K562 (cell line): ENCODE measurements at regions not wholly inside any gene's neighbourhood (a gene's known extent, or its start where the extent isn't known, plus 50 kb on each side); places are given as distances from the start of the nearest gene placed in this dataset. TPM values are rescaled to one million over a fixed set of nuclear protein-coding genes. Genes with fewer than 3 reads are reported as not detected.

Experiments
- ATAC-seq: fragments of 200-7000 bp; cut with Tn5 transposase; 3 replicates; pipeline ENCODE4 v1.9.1; 2020; ENCODE audit warnings: moderate library complexity
- BruUV-seq: library from RNA; stranded (reverse); fragments of 400-500 nt; replicated peaks from 2 replicates; lab custom pipeline; 2021; lab: Mats Ljungman, UMichigan
- CTCF ChIA-PET: fragments of 300-600 bp; formaldehyde crosslinking; extraction: SDS; loops from one replicate; lab custom pipeline; 2021; ENCODE audit warnings: low intra/inter-chr PET ratio; lab: Yijun Ruan, JAX
- POLR2A ChIA-PET: fragments of 300-600, 350-650 bp; sonication (Branson Sonifier 250); formaldehyde crosslinking; extraction: SDS; loops from one replicate; lab custom pipeline; 2021; ENCODE audit warnings: antibody characterized with exemption, inconsistent platforms; lab: Yijun Ruan, JAX
- DNase-seq, 4 experiments: peaks; one replicate each; pipeline versions ENCODE4 v3.0.0 to v3.0.0-alpha.2; 2011 to 2018; ENCODE audit warnings: low spot score in 3 of 4, mixed read lengths in 3 of 4; ENCODE audit errors: extremely low read depth in 1 of 4
- FAIRE-seq: peaks from 2 replicates; lab custom pipeline; 2011; peaks lifted over from hg19 to GRCh38; lab: Jason Lieb, UNC
- H2AFZ ChIP-seq: 2 replicates; pipeline ENCODE4 v1.6.0; 2011; ENCODE audit warnings: low read depth, low read length, control low read depth, inconsistent platforms
- H3K27ac ChIP-seq: fragments of 200-600 bp; 3 replicates; pipeline ENCODE4 v1.8.0; 2011; ENCODE audit warnings: low read depth, mild to moderate bottlenecking, control low read depth, inconsistent platforms, low read length, moderate library complexity, mixed read lengths; ENCODE audit errors: extremely low read depth
- H3K27me3 ChIP-seq, 2 experiments: fragments of 300-600 bp in 1 of 2; 2 replicates in 1 of 2; 3 replicates in 1 of 2; pipeline versions ENCODE4 v1.6.0 to v1.8.0; 2011; ENCODE audit warnings: inconsistent platforms in 2 of 2, low read length in 2 of 2, mild to moderate bottlenecking in 1 of 2, mixed read lengths in 1 of 2, moderate library complexity in 1 of 2; ENCODE audit not compliant: control insufficient read depth in 2 of 2, insufficient read depth in 2 of 2
- H3K36me3 ChIP-seq: fragments of 300-600 bp; 3 replicates; pipeline ENCODE4 v1.8.0; 2011; ENCODE audit warnings: mild to moderate bottlenecking, low read length, inconsistent platforms; ENCODE audit not compliant: control insufficient read depth, insufficient read depth
- H3K4me1 ChIP-seq, 2 experiments: fragments of 200-600 bp in 1 of 2; replicated peaks in 1 of 2; 2 replicates in 1 of 2; 3 replicates in 1 of 2; pipeline versions ENCODE4 v1.5.1 to v1.8.0; 2011; ENCODE audit warnings: inconsistent platforms in 2 of 2, low read length in 2 of 2, mild to moderate bottlenecking in 1 of 2, mixed read lengths in 1 of 2, moderate library complexity in 1 of 2; ENCODE audit not compliant: control insufficient read depth in 2 of 2, insufficient read depth in 2 of 2
- H3K4me2 ChIP-seq: 2 replicates; pipeline ENCODE4 v1.6.1; 2011; ENCODE audit warnings: low read length, control low read depth, inconsistent platforms, mixed read lengths; ENCODE audit not compliant: insufficient read depth
- H3K4me3 ChIP-seq: fragments of 200-600 bp; sonication (generic), shearing (Covaris generic); 2 replicates; pipeline ENCODE4 v1.5.1; 2016; ENCODE audit warnings: control low read depth, inconsistent platforms
- H3K79me2 ChIP-seq: fragments of 200-600 bp; 3 replicates; pipeline ENCODE4 v1.8.0; 2011; ENCODE audit warnings: low read length, inconsistent platforms; ENCODE audit not compliant: control insufficient read depth, insufficient read depth
- H3K9ac ChIP-seq, 2 experiments: 2 replicates each; pipeline versions ENCODE4 v1.6.0 to v1.6.1; 2011; ENCODE audit warnings: low read depth in 2 of 2, low read length in 2 of 2, control low read depth in 1 of 2, inconsistent platforms in 1 of 2, mild to moderate bottlenecking in 1 of 2, mixed read lengths in 1 of 2; ENCODE audit not compliant: insufficient read depth in 1 of 2
- H3K9me1 ChIP-seq: one replicate; pipeline ENCODE4 v1.6.0; 2011; ENCODE audit warnings: inconsistent platforms, mild to moderate bottlenecking, low read length, moderate library complexity; ENCODE audit not compliant: control insufficient read depth, insufficient read depth
- H3K9me3 ChIP-seq: replicated peaks from 2 replicates; pipeline ENCODE4 v1.5.1; 2011; ENCODE audit warnings: low read depth, low read length, inconsistent platforms; ENCODE audit not compliant: control insufficient read depth, insufficient read depth
- H4K20me1 ChIP-seq: replicated peaks from 2 replicates; pipeline ENCODE4 v1.6.1; 2011; ENCODE audit warnings: low read length, inconsistent platforms, mixed read lengths; ENCODE audit not compliant: control insufficient read depth, insufficient read depth
- CHCHD3 ChIP-seq: fragments of 250-450 bp; sonication (Bioruptor Pico); IDR thresholded peaks from 2 replicates; pipeline ENCODE4 v2.1.2; 2022; ENCODE audit warnings: mild to moderate bottlenecking
- CHD2 ChIP-seq: IDR thresholded peaks from 2 replicates; pipeline ENCODE4 v1.6.1; 2011; ENCODE audit warnings: low read depth, low read length
- CREB1 ChIP-seq, 2 experiments: sonication (generic) in 1 of 2; formaldehyde crosslinking in 1 of 2; IDR thresholded peaks; 2 replicates each; pipeline versions ENCODE4 v1.6.1 to v1.8.0; 2012 to 2022; ENCODE audit warnings: inconsistent platforms in 1 of 2, mild to moderate bottlenecking in 1 of 2, missing genetic modification reagents in 1 of 2, moderate library complexity in 1 of 2
- DACH1 ChIP-seq: fragments of 450-650 bp; IDR thresholded peaks from 2 replicates; pipeline ENCODE4 v1.6.1; 2018; ENCODE audit not compliant: partially characterized antibody
- GATAD2B ChIP-seq: fragments of 450-650 bp; IDR thresholded peaks from 2 replicates; pipeline ENCODE4 v1.6.1; 2017; ENCODE audit warnings: mild to moderate bottlenecking, borderline replicate concordance
- GTF2E2 ChIP-seq: fragments of 200-800 bp; sonication (Bioruptor generic); IDR thresholded peaks from 2 replicates; pipeline ENCODE4 v1.6.1; 2016; ENCODE audit warnings: missing genetic modification characterization, missing compliant biosample characterization
- KAT2B ChIP-seq: IDR thresholded peaks from one replicate; pipeline ENCODE4 v1.6.1; 2012; ENCODE audit warnings: low read depth, mild to moderate bottlenecking, control low read depth, inconsistent platforms, low read length, moderate library complexity
- KHSRP ChIP-seq: fragments of 450-650 bp; IDR thresholded peaks from 2 replicates; pipeline ENCODE4 v1.6.1; 2017
- PHTF2 ChIP-seq: fragments of 250-450 bp; sonication (Bioruptor Pico); IDR thresholded peaks from 2 replicates; pipeline ENCODE4 v1.5.0; 2021; ENCODE audit warnings: mild to moderate bottlenecking
- PKNOX1 ChIP-seq: fragments of 450-650 bp; IDR thresholded peaks from 2 replicates; pipeline ENCODE4 v1.6.1; 2016
- PTBP1 ChIP-seq: fragments of 200-400 bp; formaldehyde crosslinking; IDR thresholded peaks from 2 replicates; pipeline ENCODE4 v1.6.1; 2017; ENCODE audit warnings: low read depth, low read length
- TAF9B ChIP-seq: fragments of 450-650 bp; IDR thresholded peaks from 2 replicates; pipeline ENCODE4 v1.6.1; 2018; ENCODE audit warnings: mild to moderate bottlenecking; ENCODE audit not compliant: partially characterized antibody
- TRIM28 ChIP-seq: fragments of 450-650 bp; IDR thresholded peaks from 2 replicates; pipeline ENCODE4 v1.6.1; 2017
- ZNF197 ChIP-seq: fragments of 200-800 bp; sonication (Bioruptor generic); IDR thresholded peaks from 2 replicates; pipeline ENCODE4 v1.6.1; 2016; ENCODE audit warnings: low read depth, missing genetic modification characterization, missing compliant biosample characterization
- ZNF311 ChIP-seq: fragments of 250-450 bp; sonication (Bioruptor Pico); IDR thresholded peaks from 2 replicates; pipeline ENCODE4 v1.4.0; 2020; ENCODE audit warnings: mild to moderate bottlenecking, moderate library complexity
- WGBS: fragments of 100-300 bp; shearing (Covaris generic); methylation state at CpG from one replicate; pipeline ENCODE4 v1.1.6; 2016; ENCODE audit warnings: low coverage, mixed read lengths; ENCODE audit not compliant: insufficient coverage; ENCODE audit errors: missing lambda C conversion rate; 5-methylcytosine and 5-hydroxymethylcytosine counted together
- in situ Hi-C: fragments of 300-500 bp; cut with MboI; formaldehyde crosslinking; loops from 4 replicates; pipeline ENCODE4 v1.15.0; 2018; ENCODE audit warnings: inconsistent platforms, mixed read lengths
- intact Hi-C: fragments of 100-400 bp; cut with micrococcal nuclease; formaldehyde crosslinking; loops from 2 replicates; pipeline ENCODE4 v1.14.2; 2022
- small RNA-seq: library from RNA; depleted of rRNA; stranded (forward); fragments of <200 nt; gene quantifications from one replicate; pipeline ENCODE3, GENCODE V24; 2014
- TF ChIP-seq, protein P1 (sequence below): sonication (generic); formaldehyde crosslinking; IDR thresholded peaks from 2 replicates; pipeline ENCODE4 v1.8.1; 2023; ENCODE audit warnings: mild to moderate bottlenecking, missing genetic modification reagents, moderate library complexity

GRCh38 chr4:36013206-36013605 lies 231.1 kb downstream of the ARAP2 start:
- Histone ChIP-seq H3K27me3 (no peaks in the 10 kb centered on the region), H3K4me2 (no peak overlapping the region), H3K36me3 (no peaks in the 10 kb centered on the region), H3K4me3 (no peak overlapping the region), H3K4me1 (no peaks in the 10 kb centered on the region), H3K9me3 (no peaks in the 10 kb centered on the region), H3K9me1 (no peaks in the 10 kb centered on the region), H3K9ac (no peak overlapping the region), H3K79me2 (no peaks in the 10 kb centered on the region), H2AFZ (no peak overlapping the region)
- intact Hi-C loops = no loop called here
- POLR2A ChIA-PET = no interaction called here
- ATAC-seq (no peak), FAIRE-seq (no peak)
- no TSS peak for BruUV-seq
- no peak for TF ChIP-seq KAT2B
- TF ChIP-seq PKNOX1 = no peak
- TF ChIP-seq PHTF2 = no peak
- no peak for TF ChIP-seq KHSRP
- no peak for TF ChIP-seq ZNF197 (CRISPR knock-in tag)
- no peak for TF ChIP-seq GATAD2B
- TF ChIP-seq CHCHD3 (CRISPR knock-in tag) = no peak
- no peak for TF ChIP-seq ZNF311 (CRISPR knock-in tag)
- TF ChIP-seq GTF2E2 (tag) = no peak
- no peak for TF ChIP-seq TAF9B
- TF ChIP-seq DACH1 = no peak
- no peak for TF ChIP-seq TRIM28
- no peak for TF ChIP-seq PTBP1
- TF ChIP-seq CHD2 = no peak
- TF ChIP-seq, protein P1, sequence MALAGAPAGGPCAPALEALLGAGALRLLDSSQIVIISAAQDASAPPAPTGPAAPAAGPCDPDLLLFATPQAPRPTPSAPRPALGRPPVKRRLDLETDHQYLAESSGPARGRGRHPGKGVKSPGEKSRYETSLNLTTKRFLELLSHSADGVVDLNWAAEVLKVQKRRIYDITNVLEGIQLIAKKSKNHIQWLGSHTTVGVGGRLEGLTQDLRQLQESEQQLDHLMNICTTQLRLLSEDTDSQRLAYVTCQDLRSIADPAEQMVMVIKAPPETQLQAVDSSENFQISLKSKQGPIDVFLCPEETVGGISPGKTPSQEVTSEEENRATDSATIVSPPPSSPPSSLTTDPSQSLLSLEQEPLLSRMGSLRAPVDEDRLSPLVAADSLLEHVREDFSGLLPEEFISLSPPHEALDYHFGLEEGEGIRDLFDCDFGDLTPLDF = no peak
- TF ChIP-seq CREB1 (IDR thresholded peaks at IDR 0.05) = no peak
- no peak for TF ChIP-seq CREB1 (CRISPR knock-in tag; IDR thresholded peaks at IDR 0.05)
- TF ChIP-seq, all 486 proteins: peak for 0
- no peak for DNase-seq
- in situ Hi-C loops = no loop called here
- Histone ChIP-seq H3K27ac (no peak overlapping the region), H4K20me1 (no peaks in the 10 kb centered on the region)
- WGBS = 2% methylated on average over 5 of the region's 5 CpGs
- CTCF ChIA-PET = no interaction called here

Small RNA genes in the stretch of these regions (small RNA-seq; reads per million reads assigned to genes)
- gene AC097535.2 (not detected), gene RF01210 (0.15 reads per million), gene RNU6-573P (not detected)
